ENCODE measurements at regions not wholly inside any gene's neighbourhood (a gene's known extent, or its start where the extent isn't known, plus 50 kb on each side); places are given as distances from the start of the nearest gene placed in this dataset.

DNA sequence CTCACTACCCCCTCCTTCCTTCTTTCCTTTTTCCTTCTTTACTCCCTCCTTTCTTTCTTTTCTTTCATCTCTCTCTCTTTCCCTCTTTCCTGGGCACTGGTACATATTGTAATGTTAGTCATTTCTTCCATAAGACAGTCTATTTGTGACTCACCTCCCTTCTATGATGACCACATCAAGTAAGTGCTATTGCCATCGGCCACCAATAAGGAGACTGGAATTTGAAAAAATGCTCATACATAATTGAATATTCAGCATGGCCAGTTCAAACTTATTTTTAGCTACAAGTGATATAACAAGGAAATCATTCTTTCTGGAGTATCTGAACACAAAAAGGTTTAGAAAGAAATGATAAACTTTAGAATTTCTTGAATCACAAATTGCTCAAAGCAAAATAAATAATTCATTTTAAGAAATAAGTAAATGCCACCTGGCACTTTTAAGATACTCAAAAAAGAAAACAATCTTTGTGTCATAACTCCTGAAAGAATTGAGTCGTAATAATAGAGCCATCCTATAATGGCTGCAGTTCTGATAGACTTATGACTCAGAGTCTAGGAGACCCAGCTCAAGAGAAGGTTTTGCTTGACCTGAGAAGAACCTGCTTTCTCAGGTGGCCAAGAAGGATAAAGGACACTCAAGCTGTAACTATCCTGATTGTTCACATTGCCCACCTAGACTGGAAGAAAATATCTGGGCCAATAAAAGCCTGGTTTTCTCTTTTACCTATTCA lies 51.6 kb upstream of the CCBE1 start:
- no peak overlapping the region for H4K8ac ChIP-seq (ENCODE audit: low read depth, low read length)
- DNase-seq: peak; percentile 33 to 77
- H3K4ac ChIP-seq (ENCODE audit: low read depth, low read length): no peak overlapping the region

More for the DNA sequence above, 51.6 kb upstream of the CCBE1 start:
- H3K14ac ChIP-seq (ENCODE audit: low read length): no peak overlapping the region
- H3K79me1 ChIP-seq (ENCODE audit: low read length): no peaks in the 10 kb centered on the region
- H2BK12ac ChIP-seq (ENCODE audit: low read length): no peak overlapping the region
- H4K12ac ChIP-seq (ENCODE audit: low read depth, low read length): no peak overlapping the region
- no peaks in the 10 kb centered on the region for H3K79me2 ChIP-seq (ENCODE audit: control insufficient read depth, insufficient read depth, low read length, poor library complexity)
- H3K36me3 ChIP-seq (ENCODE audit: control insufficient read depth in 1 of 2, insufficient read depth in 2 of 2, low read length in 2 of 2): no peaks in the 10 kb centered on the region
- no peak overlapping the region for H3K4me3 ChIP-seq (ENCODE audit: low read depth, low read length)
- no peaks in the 10 kb centered on the region for H3K4me1 ChIP-seq (ENCODE audit: control insufficient read depth in 1 of 2, insufficient read depth in 2 of 2, low read length in 2 of 2)
- no peaks in the 10 kb centered on the region for H3K9me3 ChIP-seq (ENCODE audit: insufficient read depth, low read depth, low read length)
- H3K18ac ChIP-seq (ENCODE audit: low read length): no peak overlapping the region
- H3K9ac ChIP-seq (ENCODE audit: low read length): no peak overlapping the region
- no peak overlapping the region for H2AK5ac ChIP-seq (ENCODE audit: low read length)
- no peak overlapping the region for H3K23ac ChIP-seq (ENCODE audit: low read length)
- H3K4me2 ChIP-seq (ENCODE audit: low read length): no peak overlapping the region
- WGBS (ENCODE audit: extremely low coverage, insufficient coverage, insufficient read length): no CpG with 5 or more reads among the region's 2 CpGs
- H3K27ac ChIP-seq (ENCODE audit: low read depth, low read length): no peak overlapping the region
- H3K27me3 ChIP-seq (ENCODE audit: insufficient read depth, low read length): no peaks in the 10 kb centered on the region
- H2BK5ac ChIP-seq (ENCODE audit: low read depth, low read length, poor library complexity): no peak overlapping the region
- H2BK120ac ChIP-seq (ENCODE audit: insufficient read depth, low read length, poor library complexity): no peak overlapping the region
- H2AFZ ChIP-seq (ENCODE audit: insufficient read depth, low read length, poor library complexity): no peak overlapping the region
- no peak overlapping the region for H4K91ac ChIP-seq (ENCODE audit: low read depth, low read length)
